ENCODE measurements at regions not wholly inside any gene's neighbourhood (a gene's known extent, or its start where the extent isn't known, plus 50 kb on each side); places are given as distances from the start of the nearest gene placed in this dataset.

DNA sequence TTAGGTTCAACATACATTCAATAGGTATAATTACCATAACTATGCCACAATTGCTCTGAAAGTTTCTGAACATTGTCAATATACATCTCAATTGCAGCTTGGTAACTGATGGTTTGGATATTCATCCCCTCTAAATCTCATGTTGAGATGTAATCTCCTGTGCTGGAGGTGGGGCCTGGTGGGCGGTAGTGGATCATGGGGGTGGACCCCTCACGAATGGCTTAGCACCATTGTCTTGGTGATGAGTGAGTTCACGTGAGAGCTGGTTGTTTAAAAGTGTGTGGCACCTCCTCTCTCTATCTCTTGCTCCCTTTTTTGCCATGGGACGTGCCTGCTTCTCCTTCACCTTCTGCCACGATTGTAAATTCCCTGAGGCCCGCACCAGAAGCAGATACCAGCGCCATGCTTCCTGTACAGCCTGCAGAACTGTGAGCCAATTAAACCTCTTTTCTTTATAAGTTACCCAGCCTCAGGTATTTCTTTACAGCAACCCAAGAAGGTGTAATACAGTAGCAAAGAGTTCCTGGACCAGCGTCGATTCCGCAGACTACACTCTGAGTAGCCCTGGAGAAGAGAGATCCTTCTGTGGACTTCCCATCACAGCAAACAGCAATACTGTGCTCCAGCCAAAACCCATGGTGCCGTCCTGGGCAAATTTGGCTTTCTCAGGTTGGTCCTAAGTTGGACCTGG, 83.8 kb upstream of the GRB10 start:
- Histone ChIP-seq H2AFZ (ENCODE audit: low read length) (no peak overlapping the region), H3K9me2 (replicated peaks; ENCODE audit: insufficient read depth, low read length) (no peaks in the 10 kb centered on the region), H4K20me1 (ENCODE audit: insufficient read depth, low read depth, low read length) (no peaks in the 10 kb centered on the region), H3K9ac (ENCODE audit: low read length) (no peak overlapping the region), H3K4me1 (ENCODE audit: low read length) (no peaks in the 10 kb centered on the region), H3K27me3 (ENCODE audit: low read length) (no peaks in the 10 kb centered on the region), H3K36me3 (ENCODE audit: insufficient read depth, low read length) (no peaks in the 10 kb centered on the region), H3K4me2 (ENCODE audit: low read depth, low read length, poor library complexity, severe bottlenecking) (no peak overlapping the region), H3K9me3 (ENCODE audit: low read length) (no peaks in the 10 kb centered on the region), H3K4me3 (ENCODE audit: low read length) (no peak overlapping the region), H3K27ac (ENCODE audit: low read length) (no peak overlapping the region), H3K79me2 (ENCODE audit: low read length) (no peaks in the 10 kb centered on the region)
- DNase-seq: no peak

DNA sequence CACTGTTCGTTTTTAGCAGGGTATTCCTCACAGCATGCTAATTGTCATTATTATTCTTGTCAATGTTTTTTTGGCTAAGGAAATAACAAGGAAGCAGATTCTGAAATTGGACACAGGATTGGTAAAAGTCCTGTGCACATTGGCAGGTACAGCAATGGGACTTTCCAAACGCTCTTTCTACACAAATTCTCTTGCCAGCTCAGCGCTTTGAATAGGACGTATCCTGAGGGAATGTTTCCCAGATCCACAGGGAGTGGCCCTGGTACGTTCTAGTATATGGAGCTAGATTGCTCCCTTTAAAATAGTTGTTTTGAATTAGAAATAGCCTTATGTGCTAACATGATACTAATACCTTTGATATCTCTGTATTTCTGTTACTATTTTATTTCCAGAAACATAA, 82.8 kb upstream of the GRB10 start:
- H3K9ac ChIP-seq (ENCODE audit: low read length): no peak overlapping the region
- DNase-seq: no peak
- H2AFZ ChIP-seq (ENCODE audit: low read length): no peak overlapping the region
- H3K9me3 ChIP-seq (ENCODE audit: low read length): no peaks in the 10 kb centered on the region
- no peak overlapping the region for H3K4me2 ChIP-seq (ENCODE audit: low read depth, low read length, poor library complexity, severe bottlenecking)
- H3K36me3 ChIP-seq (ENCODE audit: insufficient read depth, low read length): no peaks in the 10 kb centered on the region
- no peak overlapping the region for H3K27ac ChIP-seq (ENCODE audit: low read length)
- H3K79me2 ChIP-seq (ENCODE audit: low read length): no peaks in the 10 kb centered on the region
- H4K20me1 ChIP-seq (ENCODE audit: insufficient read depth, low read depth, low read length): no peaks in the 10 kb centered on the region
- H3K4me1 ChIP-seq (ENCODE audit: low read length): no peaks in the 10 kb centered on the region
- H3K27me3 ChIP-seq (ENCODE audit: low read length): no peaks in the 10 kb centered on the region
- H3K4me3 ChIP-seq (ENCODE audit: low read length): no peak overlapping the region
- no peaks in the 10 kb centered on the region for H3K9me2 ChIP-seq (replicated peaks; ENCODE audit: insufficient read depth, low read length)

DNA sequence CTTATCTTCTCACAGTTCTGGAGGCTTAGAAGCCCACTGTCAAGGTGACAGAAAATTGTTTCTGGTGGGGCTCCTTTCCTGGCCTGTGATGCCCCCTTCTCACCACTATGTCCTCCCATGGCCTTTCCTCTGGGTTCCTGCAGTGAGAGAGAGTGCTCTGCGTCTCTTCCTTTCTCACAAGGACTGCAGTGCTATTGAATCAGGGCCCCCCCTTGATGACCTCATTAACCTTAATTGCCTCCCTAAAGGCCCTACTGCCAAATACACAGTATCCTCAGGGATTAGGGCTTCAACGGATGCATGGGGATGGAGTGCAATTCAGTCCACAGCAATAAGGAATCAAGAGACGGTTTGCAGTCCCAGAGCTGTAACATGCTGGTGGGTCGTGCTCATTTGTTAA, 82.0 kb upstream of the GRB10 start:
- Histone ChIP-seq H3K27me3 (ENCODE audit: low read length) (no peaks in the 10 kb centered on the region), H2AFZ (ENCODE audit: low read length) (no peak overlapping the region), H3K36me3 (ENCODE audit: insufficient read depth, low read length) (no peaks in the 10 kb centered on the region), H3K9me2 (replicated peaks; ENCODE audit: insufficient read depth, low read length) (no peaks in the 10 kb centered on the region), H3K9ac (ENCODE audit: low read length) (no peak overlapping the region), H4K20me1 (ENCODE audit: insufficient read depth, low read depth, low read length) (no peaks in the 10 kb centered on the region), H3K27ac (ENCODE audit: low read length) (no peak overlapping the region), H3K4me1 (ENCODE audit: low read length) (no peaks in the 10 kb centered on the region), H3K4me2 (ENCODE audit: low read depth, low read length, poor library complexity, severe bottlenecking) (no peak overlapping the region), H3K4me3 (ENCODE audit: low read length) (no peak overlapping the region), H3K9me3 (ENCODE audit: low read length) (no peaks in the 10 kb centered on the region), H3K79me2 (ENCODE audit: low read length) (no peaks in the 10 kb centered on the region)
- no peak for DNase-seq

DNA sequence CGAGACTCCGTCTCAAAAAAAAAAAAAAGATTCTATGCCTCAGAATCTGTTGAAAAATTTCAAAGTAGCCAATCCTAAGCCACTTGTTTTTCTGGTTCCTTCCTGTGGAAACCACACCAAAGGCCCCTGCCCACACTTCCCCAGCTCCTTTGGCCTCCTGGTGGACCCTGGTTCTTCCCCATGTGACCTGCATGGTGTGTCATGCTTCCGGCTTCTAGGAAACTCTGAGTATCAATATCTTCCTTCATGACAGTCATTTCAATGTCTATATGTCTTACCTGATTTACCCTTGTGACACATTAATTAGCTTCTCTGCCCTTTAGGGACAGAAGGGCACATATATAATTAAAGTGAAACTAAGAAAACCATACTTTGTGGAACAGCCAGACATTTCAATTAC, 80.4 kb upstream of the GRB10 start:
- Histone ChIP-seq H2AFZ (ENCODE audit: low read length) (no peak overlapping the region), H3K9me3 (ENCODE audit: low read length) (no peaks in the 10 kb centered on the region), H3K4me3 (ENCODE audit: low read length) (no peak overlapping the region), H3K27me3 (ENCODE audit: low read length) (no peaks in the 10 kb centered on the region), H3K36me3 (ENCODE audit: insufficient read depth, low read length) (no peaks in the 10 kb centered on the region), H3K27ac (ENCODE audit: low read length) (no peak overlapping the region), H4K20me1 (ENCODE audit: insufficient read depth, low read depth, low read length) (no peaks in the 10 kb centered on the region), H3K4me1 (ENCODE audit: low read length) (no peaks in the 10 kb centered on the region), H3K9me2 (replicated peaks; ENCODE audit: insufficient read depth, low read length) (no peaks in the 10 kb centered on the region), H3K9ac (ENCODE audit: low read length) (no peak overlapping the region), H3K4me2 (ENCODE audit: low read depth, low read length, poor library complexity, severe bottlenecking) (no peak overlapping the region), H3K79me2 (ENCODE audit: low read length) (no peaks in the 10 kb centered on the region)
- DNase-seq: no peak

DNA sequence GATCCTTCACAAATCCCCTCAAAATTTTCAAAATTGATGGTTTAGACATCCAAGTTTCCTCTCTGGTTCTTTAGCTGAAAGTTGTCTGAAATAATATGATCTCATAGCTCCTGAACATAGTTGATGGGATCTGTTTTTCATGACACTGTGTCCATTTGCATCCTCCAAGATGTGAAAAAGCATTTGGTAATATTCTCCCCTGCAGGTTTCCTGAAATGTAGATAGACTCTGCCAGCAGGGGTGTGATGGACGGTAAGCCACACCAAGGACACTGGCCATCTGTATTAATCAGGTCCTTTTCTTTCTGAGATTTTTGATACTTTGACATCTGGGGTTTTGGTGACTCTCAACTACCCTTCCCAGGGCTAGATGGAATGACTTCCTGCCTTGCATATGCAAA, 79.6 kb upstream of the GRB10 start:
- no peak overlapping the region for H2AFZ ChIP-seq (ENCODE audit: low read length)
- DNase-seq: no peak
- no peaks in the 10 kb centered on the region for H3K4me1 ChIP-seq (ENCODE audit: low read length)
- H3K4me2 ChIP-seq (ENCODE audit: low read depth, low read length, poor library complexity, severe bottlenecking): no peak overlapping the region
- no peak overlapping the region for H3K27ac ChIP-seq (ENCODE audit: low read length)
- no peak overlapping the region for H3K4me3 ChIP-seq (ENCODE audit: low read length)
- H3K9me3 ChIP-seq (ENCODE audit: low read length): no peaks in the 10 kb centered on the region
- no peak overlapping the region for H3K9ac ChIP-seq (ENCODE audit: low read length)
- H4K20me1 ChIP-seq (ENCODE audit: insufficient read depth, low read depth, low read length): no peaks in the 10 kb centered on the region
- no peaks in the 10 kb centered on the region for H3K27me3 ChIP-seq (ENCODE audit: low read length)
- no peaks in the 10 kb centered on the region for H3K79me2 ChIP-seq (ENCODE audit: low read length)
- H3K9me2 ChIP-seq (replicated peaks; ENCODE audit: insufficient read depth, low read length): no peaks in the 10 kb centered on the region
- no peaks in the 10 kb centered on the region for H3K36me3 ChIP-seq (ENCODE audit: insufficient read depth, low read length)

DNA sequence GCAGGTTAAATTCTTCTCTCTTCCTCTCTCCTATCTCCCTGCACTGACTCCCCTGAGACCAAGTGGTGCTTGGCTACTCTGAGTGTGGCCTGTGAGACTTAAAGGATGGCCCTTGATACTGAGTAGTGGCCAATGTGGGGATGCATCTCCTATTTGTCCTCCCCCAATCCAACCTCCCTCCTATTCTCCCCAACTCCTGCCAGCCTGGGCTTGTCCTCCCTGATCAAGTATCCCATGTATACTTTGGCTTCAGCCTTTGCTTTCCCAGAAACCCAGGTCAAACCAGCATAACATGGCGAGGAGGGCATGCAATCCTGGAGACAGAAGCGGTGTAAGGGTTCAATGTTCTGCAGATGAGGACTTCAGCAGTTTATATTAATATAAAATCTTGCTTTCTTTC, 77.9 kb upstream of the GRB10 start:
- Histone ChIP-seq H3K4me1 (ENCODE audit: low read length) (no peaks in the 10 kb centered on the region), H3K27ac (ENCODE audit: low read length) (no peak overlapping the region), H3K4me3 (ENCODE audit: low read length) (no peak overlapping the region), H3K9me3 (ENCODE audit: low read length) (no peaks in the 10 kb centered on the region), H3K36me3 (ENCODE audit: insufficient read depth, low read length) (no peaks in the 10 kb centered on the region), H3K27me3 (ENCODE audit: low read length) (no peaks in the 10 kb centered on the region), H3K9me2 (replicated peaks; ENCODE audit: insufficient read depth, low read length) (no peaks in the 10 kb centered on the region), H2AFZ (ENCODE audit: low read length) (no peak overlapping the region), H3K4me2 (ENCODE audit: low read depth, low read length, poor library complexity, severe bottlenecking) (no peak overlapping the region), H3K79me2 (ENCODE audit: low read length) (no peaks in the 10 kb centered on the region), H4K20me1 (ENCODE audit: insufficient read depth, low read depth, low read length) (no peaks in the 10 kb centered on the region), H3K9ac (ENCODE audit: low read length) (no peak overlapping the region)
- no peak for DNase-seq

DNA sequence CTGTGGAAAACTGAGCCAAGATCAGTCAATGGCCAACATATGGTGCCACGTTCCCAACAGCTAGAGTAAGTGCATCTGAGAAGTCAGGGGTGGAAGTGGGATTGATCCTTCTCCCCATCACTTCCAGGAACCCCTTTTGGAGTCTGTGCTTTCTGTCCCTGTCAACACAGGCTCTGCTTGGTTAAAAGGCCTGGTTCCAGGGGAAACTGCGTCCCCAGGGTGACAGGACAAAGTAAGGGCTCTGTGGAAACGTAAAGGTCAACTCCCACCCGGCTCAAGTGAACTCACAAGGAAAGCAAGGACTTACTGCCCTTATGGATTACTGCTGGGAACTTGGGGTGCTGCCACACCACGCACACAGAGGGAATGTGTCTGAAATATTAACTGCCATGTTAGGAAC, 77.5 kb upstream of the GRB10 start:
- Histone ChIP-seq H2AFZ (ENCODE audit: low read length) (no peak overlapping the region), H3K79me2 (ENCODE audit: low read length) (no peaks in the 10 kb centered on the region), H3K9me3 (ENCODE audit: low read length) (no peaks in the 10 kb centered on the region), H3K9me2 (replicated peaks; ENCODE audit: insufficient read depth, low read length) (no peaks in the 10 kb centered on the region), H3K27ac (ENCODE audit: low read length) (no peak overlapping the region), H3K4me1 (ENCODE audit: low read length) (no peaks in the 10 kb centered on the region), H3K4me2 (ENCODE audit: low read depth, low read length, poor library complexity, severe bottlenecking) (no peak overlapping the region), H3K9ac (ENCODE audit: low read length) (no peak overlapping the region), H4K20me1 (ENCODE audit: insufficient read depth, low read depth, low read length) (no peaks in the 10 kb centered on the region), H3K27me3 (ENCODE audit: low read length) (no peaks in the 10 kb centered on the region), H3K36me3 (ENCODE audit: insufficient read depth, low read length) (no peaks in the 10 kb centered on the region), H3K4me3 (ENCODE audit: low read length) (no peak overlapping the region)
- no peak for DNase-seq

DNA sequence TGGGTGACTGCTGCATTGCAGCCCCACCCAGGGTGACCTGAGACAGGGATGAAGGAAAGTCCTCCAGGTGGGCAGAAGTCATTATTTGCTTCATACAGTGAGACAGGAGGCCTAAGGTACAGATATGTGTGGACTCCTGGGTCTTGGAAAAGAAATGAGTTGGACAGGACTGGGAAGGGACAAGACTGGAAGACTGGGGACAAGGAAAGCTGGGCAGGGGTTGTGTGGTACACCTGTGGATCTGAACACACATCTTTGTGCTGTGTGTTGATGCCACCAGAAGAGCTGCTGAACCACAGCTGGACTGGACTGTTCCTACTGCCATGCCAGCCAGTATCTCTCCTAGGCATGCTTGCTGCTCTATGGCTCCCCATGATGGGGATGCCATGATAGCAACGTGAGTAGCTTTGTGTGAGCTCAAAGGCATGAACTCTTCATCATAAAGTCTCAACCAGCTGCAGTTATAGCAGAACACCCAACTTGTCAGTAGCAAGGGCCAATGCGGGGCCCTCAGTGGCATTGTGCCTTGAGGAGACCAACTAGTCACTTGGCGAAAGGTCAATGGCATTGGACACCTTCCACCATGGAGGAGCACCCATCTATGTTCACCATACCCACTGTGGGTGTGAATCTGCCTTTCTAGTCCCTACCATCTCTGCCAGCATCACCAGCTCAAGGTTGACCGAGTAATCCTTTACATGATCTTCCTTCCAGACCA, 76.0 kb upstream of the GRB10 start:
- Histone ChIP-seq H3K27me3 (ENCODE audit: low read length) (no peaks in the 10 kb centered on the region), H3K4me1 (ENCODE audit: low read length) (no peaks in the 10 kb centered on the region), H3K4me3 (ENCODE audit: low read length) (no peak overlapping the region)

More for the DNA sequence above, 76.0 kb upstream of the GRB10 start:
- no peaks in the 10 kb centered on the region for H3K79me2 ChIP-seq (ENCODE audit: low read length)
- H2AFZ ChIP-seq (ENCODE audit: low read length): no peak overlapping the region
- no peaks in the 10 kb centered on the region for H3K9me3 ChIP-seq (ENCODE audit: low read length)
- H4K20me1 ChIP-seq (ENCODE audit: insufficient read depth, low read depth, low read length): no peaks in the 10 kb centered on the region
- H3K4me2 ChIP-seq (ENCODE audit: low read depth, low read length, poor library complexity, severe bottlenecking): no peak overlapping the region
- H3K27ac ChIP-seq (ENCODE audit: low read length): no peak overlapping the region
- no peaks in the 10 kb centered on the region for H3K36me3 ChIP-seq (ENCODE audit: insufficient read depth, low read length)
- H3K9ac ChIP-seq (ENCODE audit: low read length): no peak overlapping the region
- H3K9me2 ChIP-seq (replicated peaks; ENCODE audit: insufficient read depth, low read length): no peaks in the 10 kb centered on the region
- no peak for DNase-seq

Measured in Karpas-422 (cell line).